GM12873 (cell line): ENCODE measurements at regions not wholly inside any gene's neighbourhood (a gene's known extent, or its start where the extent isn't known, plus 50 kb on each side); places are given as distances from the start of the nearest gene placed in this dataset.

Experiments
- CTCF ChIP-seq: IDR thresholded peaks from 2 replicates; pipeline ENCODE4 v1.5.1; 2012; ENCODE audit warnings: low read depth, mild to moderate bottlenecking, moderate library complexity, low read length, control low read depth; ENCODE audit not compliant: insufficient read depth; ENCODE audit errors: missing control alignments

GRCh38 chr10:130957423-130957822, 354.1 kb downstream of the TCERG1L start:
- no peak for TF ChIP-seq CTCF

DNA sequence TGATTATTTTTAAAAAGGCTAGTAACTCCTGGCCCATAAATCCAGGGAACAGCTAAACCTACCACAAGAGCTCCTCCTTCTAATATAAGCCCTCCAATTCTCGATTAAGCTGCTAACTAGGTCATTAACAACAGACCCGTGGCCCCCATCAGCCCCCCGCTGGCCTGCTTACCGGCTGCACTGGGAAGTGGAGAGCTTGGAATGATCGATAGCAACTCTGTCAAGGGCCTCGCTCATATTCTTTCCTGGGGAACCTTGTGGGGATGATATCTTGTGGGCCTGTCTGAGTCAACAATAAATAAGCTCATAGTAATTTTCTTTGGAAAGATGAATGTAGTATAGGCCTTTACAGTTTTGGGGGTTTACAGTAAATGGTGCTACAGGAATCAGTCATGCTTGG, 353.5 kb downstream of the TCERG1L start:
- no peak for TF ChIP-seq CTCF

- TF ChIP-seq CTCF, result no peak
These were observed 352.4 kb downstream of the TCERG1L start for GRCh38 chr10:130958981-130959751.

- no peak for TF ChIP-seq CTCF
These were observed 351.7 kb downstream of the TCERG1L start for GRCh38 chr10:130959752-130960195.

- TF ChIP-seq CTCF, result no peak
These were observed 351.0 kb downstream of the TCERG1L start for GRCh38 chr10:130960531-130960930.

DNA sequence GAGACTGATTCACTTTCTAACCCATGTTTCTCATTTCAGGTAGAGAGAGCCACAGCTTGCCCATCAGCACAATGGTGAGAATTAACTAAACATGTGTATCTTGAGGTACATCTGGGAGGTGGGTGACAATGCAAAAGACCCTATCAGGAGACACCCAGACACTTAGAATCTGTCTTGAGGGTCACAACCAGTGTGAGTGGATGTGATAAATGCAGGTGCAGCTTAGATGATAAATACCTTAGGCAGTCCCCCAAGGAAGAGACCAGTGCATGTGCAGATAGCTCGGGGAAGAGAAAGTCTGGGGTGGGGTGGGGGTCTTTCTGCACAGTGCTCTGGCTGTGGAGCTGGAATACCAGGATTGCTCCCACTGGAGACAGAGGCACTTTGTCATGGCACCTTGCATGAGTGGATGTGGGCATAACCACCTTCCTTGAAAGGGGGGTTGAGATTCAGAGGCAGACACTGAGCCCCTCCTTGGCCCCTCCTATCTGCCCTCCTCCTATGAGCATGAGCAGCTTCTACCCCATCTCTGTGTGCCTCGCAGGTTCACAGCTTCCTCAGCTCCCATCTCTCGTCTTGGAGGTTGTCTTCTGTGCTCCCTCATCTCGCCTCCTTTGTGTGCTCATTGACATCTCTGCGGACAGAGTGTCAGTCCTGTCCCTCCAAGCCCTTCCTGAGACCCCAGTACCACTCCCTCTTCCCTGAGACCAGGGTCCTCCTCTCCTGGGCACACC, 349.8 kb downstream of the TCERG1L start:
- TF ChIP-seq CTCF, result no peak

GRCh38 chr10:130962240-130963051, 349.1 kb downstream of the TCERG1L start:
- TF ChIP-seq CTCF, result no peak
